AG09309 (cell line): ENCODE measurements at regions not wholly inside any gene's neighbourhood (a gene's known extent, or its start where the extent isn't known, plus 50 kb on each side); places are given as distances from the start of the nearest gene placed in this dataset.

Experiments
- DNase-seq: peaks from one replicate; pipeline ENCODE4 v3.0.0-alpha.2; 2010; ENCODE audit warnings: low read depth
- H3K4me3 ChIP-seq: 2 replicates; pipeline ENCODE4 v1.5.1; 2011; ENCODE audit warnings: mild to moderate bottlenecking, low read depth, low read length, moderate library complexity; ENCODE audit not compliant: control insufficient read depth
- TF ChIP-seq, protein P1 (sequence below): IDR thresholded peaks from 2 replicates; pipeline ENCODE4 v1.5.1; 2011; ENCODE audit warnings: mild to moderate bottlenecking, low read depth, low read length, inconsistent platforms; ENCODE audit not compliant: insufficient read depth, control insufficient read depth; ENCODE audit errors: missing control alignments

DNA sequence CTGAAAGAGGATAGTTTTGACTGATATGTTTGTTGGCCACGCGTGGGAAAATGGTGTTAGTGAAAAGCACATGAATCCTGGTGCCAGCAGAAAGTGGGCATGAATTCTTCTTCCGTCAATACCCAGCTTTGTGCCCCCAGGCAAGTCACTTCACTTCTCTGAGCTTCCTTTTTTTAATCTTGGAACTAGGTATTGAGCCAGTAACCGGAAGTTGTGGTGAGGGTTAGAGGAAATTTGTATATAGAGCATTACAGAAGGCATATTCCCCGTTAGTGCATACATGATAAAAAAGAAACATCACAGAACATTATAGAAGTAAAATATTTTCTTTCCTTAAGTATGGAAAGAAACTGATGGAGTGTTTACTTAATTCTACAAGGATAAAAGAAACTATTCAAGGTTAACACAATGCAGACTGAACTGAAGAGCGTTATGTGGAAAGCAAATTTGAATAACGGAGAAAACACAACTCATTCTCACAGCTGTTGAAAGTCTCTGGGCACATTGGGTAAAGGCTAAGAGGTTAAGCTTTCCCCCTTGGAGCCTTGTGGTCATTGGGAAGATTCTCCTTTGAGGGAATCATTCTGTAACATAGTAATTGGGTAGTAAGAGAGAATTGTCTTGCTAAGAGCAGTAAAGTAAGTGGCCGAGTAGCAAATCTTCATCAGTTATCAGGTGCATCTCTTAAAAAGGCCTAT is 223.1 kb downstream of the BCAS1 start:
- DNase-seq: no peak
- TF ChIP-seq, protein P1, sequence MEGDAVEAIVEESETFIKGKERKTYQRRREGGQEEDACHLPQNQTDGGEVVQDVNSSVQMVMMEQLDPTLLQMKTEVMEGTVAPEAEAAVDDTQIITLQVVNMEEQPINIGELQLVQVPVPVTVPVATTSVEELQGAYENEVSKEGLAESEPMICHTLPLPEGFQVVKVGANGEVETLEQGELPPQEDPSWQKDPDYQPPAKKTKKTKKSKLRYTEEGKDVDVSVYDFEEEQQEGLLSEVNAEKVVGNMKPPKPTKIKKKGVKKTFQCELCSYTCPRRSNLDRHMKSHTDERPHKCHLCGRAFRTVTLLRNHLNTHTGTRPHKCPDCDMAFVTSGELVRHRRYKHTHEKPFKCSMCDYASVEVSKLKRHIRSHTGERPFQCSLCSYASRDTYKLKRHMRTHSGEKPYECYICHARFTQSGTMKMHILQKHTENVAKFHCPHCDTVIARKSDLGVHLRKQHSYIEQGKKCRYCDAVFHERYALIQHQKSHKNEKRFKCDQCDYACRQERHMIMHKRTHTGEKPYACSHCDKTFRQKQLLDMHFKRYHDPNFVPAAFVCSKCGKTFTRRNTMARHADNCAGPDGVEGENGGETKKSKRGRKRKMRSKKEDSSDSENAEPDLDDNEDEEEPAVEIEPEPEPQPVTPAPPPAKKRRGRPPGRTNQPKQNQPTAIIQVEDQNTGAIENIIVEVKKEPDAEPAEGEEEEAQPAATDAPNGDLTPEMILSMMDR: no peak
- H3K4me3 ChIP-seq: no peak overlapping the region

DNA sequence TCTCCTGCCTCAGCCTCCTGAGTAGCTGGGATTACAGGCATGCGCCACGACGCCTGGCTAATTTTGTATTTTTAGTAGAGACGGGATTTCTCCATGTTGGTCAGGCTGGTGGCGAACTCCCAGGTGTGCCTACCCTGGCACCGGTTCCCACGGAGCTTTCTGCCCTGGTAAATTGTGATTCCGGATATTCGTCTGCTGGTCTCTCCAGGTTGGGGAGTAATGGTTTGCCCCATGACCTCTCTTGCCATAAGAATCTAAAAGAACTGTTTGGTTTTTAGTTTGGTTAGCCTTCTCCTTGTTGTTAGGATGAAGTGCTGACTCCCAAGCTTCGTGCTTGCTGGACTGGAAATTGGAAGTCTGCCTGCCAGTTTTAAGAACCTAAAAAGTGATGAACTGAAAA is 223.8 kb downstream of the BCAS1 start:
- TF ChIP-seq, protein P1: no peak
- no peak overlapping the region for H3K4me3 ChIP-seq

DNA sequence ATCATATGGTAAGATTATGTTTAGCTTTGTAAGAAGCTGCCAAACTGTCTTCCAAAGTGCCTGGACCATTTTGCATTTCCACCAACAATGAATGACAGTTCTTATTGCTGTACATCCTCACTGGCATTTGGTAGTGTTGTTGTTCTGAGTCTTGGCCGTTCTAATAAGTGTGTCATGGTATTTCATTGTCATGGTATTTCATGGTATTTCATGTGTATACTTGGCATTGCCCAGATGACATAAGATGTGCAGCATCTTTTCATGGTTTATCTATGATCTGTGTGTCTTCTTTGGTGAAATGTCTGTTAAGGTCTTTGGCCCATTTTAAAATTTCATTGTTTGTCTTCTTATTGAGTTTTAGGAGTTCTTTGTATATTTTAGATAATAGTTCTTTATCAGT is 224.4 kb downstream of the BCAS1 start:
- no peak overlapping the region for H3K4me3 ChIP-seq
- no peak for DNase-seq
- TF ChIP-seq, protein P1: no peak

More for the DNA sequence above, 223.8 kb downstream of the BCAS1 start:
- DNase-seq: no peak

DNA sequence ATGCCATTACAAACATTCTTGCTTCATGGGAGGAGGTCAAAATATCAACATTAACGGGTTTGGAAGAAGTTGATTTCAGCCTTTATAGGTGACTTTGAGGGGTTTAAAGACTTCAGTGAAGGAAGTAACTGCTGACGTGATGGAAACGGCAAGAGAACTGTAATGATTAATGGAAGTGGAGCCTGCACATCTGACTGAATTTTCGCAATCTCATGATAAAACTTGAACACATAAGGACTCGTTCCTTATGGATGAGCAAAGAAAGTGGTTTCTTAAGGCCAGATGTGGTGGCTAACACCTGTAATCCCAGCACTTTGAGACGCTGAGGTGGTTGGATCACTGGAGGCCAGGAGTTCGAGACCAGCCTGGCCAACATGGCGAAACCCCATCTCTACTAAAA is 226.1 kb downstream of the BCAS1 start:
- no peak for DNase-seq
- no peak overlapping the region for H3K4me3 ChIP-seq
- TF ChIP-seq, protein P1: no peak

DNA sequence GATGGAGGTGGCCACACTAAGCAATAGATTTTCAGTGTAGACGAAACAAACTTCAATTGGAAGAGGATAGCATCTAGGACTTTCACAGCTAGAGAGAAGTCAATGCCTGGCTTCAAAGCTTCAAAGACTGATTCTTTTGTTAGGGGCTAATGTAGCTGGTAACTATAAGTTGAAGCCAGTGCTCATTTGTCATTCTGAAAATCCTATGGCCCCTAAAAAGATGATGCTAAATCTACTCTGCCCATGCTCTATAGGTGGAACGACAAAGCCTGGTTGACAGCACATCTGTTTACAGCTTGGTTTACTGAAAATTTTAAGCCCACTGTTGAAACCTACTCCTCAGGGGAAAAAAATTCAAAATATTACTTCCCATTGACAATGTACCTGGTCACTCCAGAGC is 226.7 kb downstream of the BCAS1 start:
- TF ChIP-seq, protein P1: no peak
- no peak overlapping the region for H3K4me3 ChIP-seq
- no peak for DNase-seq

DNA sequence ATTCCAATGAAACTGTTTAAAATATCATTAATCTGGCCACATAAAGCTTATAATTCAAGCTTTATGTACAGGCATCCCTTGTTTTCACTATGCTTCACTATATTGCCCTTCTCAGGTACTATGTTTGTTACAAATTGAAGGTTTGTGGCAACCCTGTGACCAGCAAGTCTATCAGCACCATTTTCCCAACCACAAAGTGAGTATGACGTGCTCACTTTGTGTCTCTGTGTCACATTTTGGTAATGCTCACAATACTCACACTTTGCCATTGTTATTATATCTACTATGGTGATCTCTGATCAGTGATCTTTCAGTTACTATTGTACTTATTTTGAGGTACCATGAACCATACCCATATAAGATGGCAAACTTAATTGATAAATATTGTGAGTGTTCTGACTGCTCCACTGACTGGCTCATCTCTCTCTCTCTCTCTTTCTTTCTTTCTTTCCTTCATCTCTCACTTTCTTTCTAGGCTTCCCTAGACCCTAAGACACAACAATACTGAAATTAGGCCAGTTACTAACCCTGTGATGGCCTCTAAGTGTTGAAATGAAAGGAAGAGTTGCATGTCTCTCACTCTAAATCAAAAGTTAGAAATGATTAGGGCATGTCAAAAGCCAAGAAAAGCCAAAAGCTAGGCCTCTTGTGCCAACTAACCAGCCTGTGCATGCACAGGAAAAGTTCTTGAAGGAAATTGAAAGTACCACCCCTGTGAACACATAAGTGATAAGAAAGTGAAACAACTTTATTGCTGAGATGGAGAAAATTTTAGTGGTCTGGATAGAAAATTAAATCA is 227.9 kb downstream of the BCAS1 start:
- no peak overlapping the region for H3K4me3 ChIP-seq
- DNase-seq: no peak
- TF ChIP-seq, protein P1: no peak
